ENCODE measurements at regions not wholly inside any gene's neighbourhood (a gene's known extent, or its start where the extent isn't known, plus 50 kb on each side); places are given as distances from the start of the nearest gene placed in this dataset.

DNA sequence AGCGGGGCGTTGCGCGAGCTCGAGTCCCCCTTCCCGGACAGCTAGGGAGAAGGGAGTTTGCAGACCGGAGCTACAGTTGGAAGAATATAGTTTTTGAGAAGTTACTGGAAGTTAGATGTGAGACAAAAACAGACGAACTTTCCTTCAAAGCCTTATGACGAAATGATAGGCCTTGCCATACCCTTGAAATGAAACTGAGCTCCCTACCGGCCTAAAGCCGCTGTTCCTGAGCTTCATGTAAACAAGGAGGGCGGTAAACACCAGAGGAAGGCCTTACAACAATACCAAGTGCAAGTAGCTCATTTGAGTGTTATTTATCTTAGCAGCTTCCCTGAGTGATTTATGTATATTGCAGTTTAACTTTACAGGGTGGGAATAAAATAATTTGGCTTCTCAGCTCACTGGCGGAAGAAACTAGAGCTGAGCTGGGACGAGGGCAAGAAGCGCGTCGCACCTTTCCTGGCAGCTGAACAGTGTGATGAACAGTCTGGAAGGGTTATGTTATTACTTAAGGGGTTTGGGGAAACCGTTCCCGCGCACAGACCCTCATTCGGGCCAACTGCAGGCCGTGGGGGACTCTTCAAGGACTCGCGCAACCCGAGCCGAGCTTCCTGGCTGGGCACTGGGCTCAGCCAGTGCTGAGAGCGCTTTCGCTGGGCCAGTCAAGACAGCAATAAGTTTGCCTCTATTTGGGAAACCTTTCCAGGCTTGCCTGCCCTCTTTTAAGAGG lies 111.2 kb downstream of the KCNRG start:
- 17% methylated on average over 6 of the region's 28 CpGs for WGBS (ENCODE audit: insufficient coverage, low coverage, low lambda C conversion rate, missing lambda C conversion rate)
- no peaks in the 10 kb centered on the region for H3K9me3 ChIP-seq
- TF ChIP-seq POLR2A (IDR thresholded peaks at IDR 0.05) = no peak
- TF ChIP-seq, protein P1, sequence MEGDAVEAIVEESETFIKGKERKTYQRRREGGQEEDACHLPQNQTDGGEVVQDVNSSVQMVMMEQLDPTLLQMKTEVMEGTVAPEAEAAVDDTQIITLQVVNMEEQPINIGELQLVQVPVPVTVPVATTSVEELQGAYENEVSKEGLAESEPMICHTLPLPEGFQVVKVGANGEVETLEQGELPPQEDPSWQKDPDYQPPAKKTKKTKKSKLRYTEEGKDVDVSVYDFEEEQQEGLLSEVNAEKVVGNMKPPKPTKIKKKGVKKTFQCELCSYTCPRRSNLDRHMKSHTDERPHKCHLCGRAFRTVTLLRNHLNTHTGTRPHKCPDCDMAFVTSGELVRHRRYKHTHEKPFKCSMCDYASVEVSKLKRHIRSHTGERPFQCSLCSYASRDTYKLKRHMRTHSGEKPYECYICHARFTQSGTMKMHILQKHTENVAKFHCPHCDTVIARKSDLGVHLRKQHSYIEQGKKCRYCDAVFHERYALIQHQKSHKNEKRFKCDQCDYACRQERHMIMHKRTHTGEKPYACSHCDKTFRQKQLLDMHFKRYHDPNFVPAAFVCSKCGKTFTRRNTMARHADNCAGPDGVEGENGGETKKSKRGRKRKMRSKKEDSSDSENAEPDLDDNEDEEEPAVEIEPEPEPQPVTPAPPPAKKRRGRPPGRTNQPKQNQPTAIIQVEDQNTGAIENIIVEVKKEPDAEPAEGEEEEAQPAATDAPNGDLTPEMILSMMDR (IDR thresholded peaks at IDR 0.05) = no peak
- DNase-seq = peak in 1 of 3 donors; percentile 27
- peak overlapping the region; percentile 79 to 98 (median 89) for H3K4me3 ChIP-seq
- H3K27ac ChIP-seq = peak overlapping the region; percentile 98 to 100 (median 99)
- intact Hi-C loops (cut with DNase I) = no loop called here
- peaks cover 0 to 42% (median 9%) of the 10 kb centered on the region in 4 donors for H3K4me1 ChIP-seq
- peaks cover 0 to 27% of the 10 kb centered on the region in 2 donors for H3K27me3 ChIP-seq
- no peaks in the 10 kb centered on the region for H3K36me3 ChIP-seq
- no peak for ATAC-seq

DNA sequence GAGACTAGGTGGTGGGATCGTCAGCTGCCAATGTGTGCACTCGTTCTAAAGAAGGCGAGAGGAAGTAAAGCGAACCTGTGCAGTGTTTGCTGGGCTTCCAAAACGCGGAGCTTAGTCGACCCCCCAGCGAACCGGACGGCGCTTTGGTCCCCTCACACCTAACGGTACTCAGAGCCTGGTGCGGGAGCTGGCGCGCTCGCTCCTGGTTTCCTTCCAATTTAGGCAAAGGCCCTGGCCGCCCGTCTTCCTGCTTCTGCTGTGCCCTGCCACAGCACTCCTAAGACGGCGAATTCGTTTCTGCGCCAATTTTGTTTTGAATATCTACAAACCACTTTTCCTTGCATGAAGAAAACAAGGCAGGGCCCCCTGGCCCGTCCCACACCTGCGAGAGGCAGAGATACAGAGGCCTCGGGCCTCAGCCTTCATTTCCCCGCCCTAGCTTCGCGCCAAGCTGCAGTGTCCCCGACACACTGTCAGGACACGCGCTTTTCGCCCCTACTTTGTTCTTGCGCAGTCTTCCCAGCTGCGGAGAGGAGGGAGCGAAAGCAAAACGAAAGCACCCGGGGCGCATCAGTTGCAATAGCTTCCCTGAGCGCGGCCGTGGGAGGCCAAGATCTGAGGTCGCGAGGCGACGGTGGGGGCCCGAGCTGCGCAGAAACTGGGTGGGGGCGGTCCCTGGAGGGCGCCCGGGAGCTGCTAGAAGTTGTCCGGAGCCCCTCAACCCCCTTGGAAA lies 111.9 kb downstream of the KCNRG start:
- Histone ChIP-seq H3K27me3 (peaks cover 0 to 32% of the 10 kb centered on the region in 2 donors), H3K4me3 (peak overlapping the region; percentile 42 to 54 (median 46)), H3K9me3 (no peaks in the 10 kb centered on the region), H3K4me1 (peaks cover 0 to 38% (median 9%) of the 10 kb centered on the region in 4 donors), H3K36me3 (no peaks in the 10 kb centered on the region), H3K27ac (peak overlapping the region in 1 of 3 donors; percentile 24)
- WGBS (ENCODE audit: insufficient coverage, low coverage, low lambda C conversion rate, missing lambda C conversion rate) = 32% methylated on average over 29 of the region's 51 CpGs
- DNase-seq (peak; percentile 68 to 74 (median 71)), ATAC-seq (peak in 2 of 4 donors; percentile 5 to 7)
- TF ChIP-seq POLR2A (IDR thresholded peaks at IDR 0.05) = no peak
- TF ChIP-seq, protein P1 (IDR thresholded peaks at IDR 0.05) = no peak
- intact Hi-C loops (cut with DNase I) = no loop called here

DNA sequence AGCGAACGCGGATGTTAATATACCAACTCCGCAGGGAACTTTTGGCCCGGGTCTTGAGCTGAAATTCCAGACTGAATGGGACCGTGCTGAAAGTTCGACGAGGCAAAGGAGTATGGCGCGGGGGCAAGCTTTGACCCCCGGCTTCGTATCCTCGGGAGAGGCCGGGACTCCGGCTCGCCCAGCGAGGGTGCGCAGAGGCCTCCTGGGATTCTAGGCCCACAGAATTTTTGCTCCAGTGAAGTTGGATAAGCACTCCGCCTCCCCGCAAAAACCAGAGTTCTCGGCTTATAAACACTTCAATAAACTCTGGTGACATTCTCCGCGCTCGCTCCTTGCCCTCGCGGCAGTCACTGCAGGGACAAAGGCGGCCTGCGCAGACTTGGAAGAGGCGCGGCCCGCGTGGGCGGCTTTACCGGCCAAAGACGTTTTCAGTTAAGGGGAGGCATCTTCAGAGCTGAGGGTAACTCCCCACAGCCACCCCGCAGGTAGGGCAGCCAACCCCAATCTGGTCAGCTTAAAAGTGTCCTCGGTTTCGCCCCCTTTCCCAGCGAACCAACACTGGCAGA lies 112.6 kb downstream of the KCNRG start:
- peak in 1 of 3 donors; percentile 26 for DNase-seq
- Histone ChIP-seq H3K9me3 (no peaks in the 10 kb centered on the region), H3K4me3 (peak overlapping the region; percentile 42 to 54 (median 46)), H3K27ac (no peak overlapping the region), H3K27me3 (peaks cover 2 to 39% of the 10 kb centered on the region in 2 donors), H3K4me1 (peaks cover 0 to 33% (median 6%) of the 10 kb centered on the region in 4 donors), H3K36me3 (no peaks in the 10 kb centered on the region)
- TF ChIP-seq, protein P1 (IDR thresholded peaks at IDR 0.05) = no peak
- intact Hi-C loops (cut with DNase I) = no loop called here
- 51% methylated on average over 22 of the region's 39 CpGs for WGBS (ENCODE audit: insufficient coverage, low coverage, low lambda C conversion rate, missing lambda C conversion rate)
- no peak for ATAC-seq

DNA sequence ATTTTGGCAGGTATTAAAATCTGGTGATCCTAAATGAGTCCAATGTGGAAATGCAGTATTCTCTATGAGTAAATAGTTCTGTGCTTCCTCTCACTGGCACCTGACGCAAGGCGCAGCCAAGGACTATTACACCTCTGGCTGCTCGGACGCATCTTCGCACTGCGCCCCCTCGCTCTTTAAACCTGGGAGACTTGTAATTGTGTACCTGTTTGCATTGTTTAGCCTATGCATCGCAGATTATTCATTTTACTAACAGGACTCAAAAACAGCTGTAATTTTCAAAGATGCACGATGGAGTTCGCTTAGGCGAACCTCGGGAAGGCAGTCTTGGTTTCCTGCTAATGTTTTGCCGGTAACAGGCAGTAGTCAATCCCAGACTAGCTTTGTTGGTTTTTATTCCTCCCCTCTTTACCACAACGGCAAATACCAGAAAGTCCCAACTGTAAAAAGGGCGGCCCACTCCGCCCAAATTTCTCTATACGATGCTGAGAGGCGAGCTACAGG lies 113.2 kb downstream of the KCNRG start:
- intact Hi-C loops (cut with DNase I) = no loop called here
- DNase-seq (no peak), ATAC-seq (no peak)
- 89% methylated on average over 17 of the region's 18 CpGs for WGBS (ENCODE audit: insufficient coverage, low coverage, low lambda C conversion rate, missing lambda C conversion rate)
- H3K36me3 ChIP-seq = no peaks in the 10 kb centered on the region
- H3K4me3 ChIP-seq = no peak overlapping the region
- peaks cover 0 to 27% (median 4%) of the 10 kb centered on the region in 4 donors for H3K4me1 ChIP-seq
- peaks cover 5 to 46% of the 10 kb centered on the region in 2 donors for H3K27me3 ChIP-seq
- TF ChIP-seq, protein P1 (IDR thresholded peaks at IDR 0.05) = no peak
- no peak for TF ChIP-seq POLR2A (IDR thresholded peaks at IDR 0.05)
- no peaks in the 10 kb centered on the region for H3K9me3 ChIP-seq
- H3K27ac ChIP-seq = no peak overlapping the region
